Large intestine (tissue), 3 donors: ENCODE measurements at regions not wholly inside any gene's neighbourhood (a gene's known extent, or its start where the extent isn't known, plus 50 kb on each side); places are given as distances from the start of the nearest gene placed in this dataset.
"Not testable (repeated sequence)": the region's sequence is repeated elsewhere in the genome, so short reads cannot be mapped to it uniquely, and the experiment has no call there.

Experiments
- DNase-seq, 2 donors: peaks; one replicate each; pipeline versions ENCODE4 v3.0.0 to v3.0.0-alpha.2; 2013
- H3K27ac ChIP-seq: one replicate; pipeline ENCODE4 v1.5.1; 2013; ENCODE audit warnings: low read length
- H3K27me3 ChIP-seq: 2 replicates; pipeline ENCODE4 v1.6.1; 2013; ENCODE audit warnings: low read length; ENCODE audit not compliant: control insufficient read depth, insufficient read depth
- H3K36me3 ChIP-seq: 2 replicates; pipeline ENCODE4 v1.6.1; 2013; ENCODE audit warnings: low read length; ENCODE audit not compliant: control insufficient read depth, insufficient read depth
- H3K4me1 ChIP-seq: one replicate; pipeline ENCODE4 v1.6.1; 2013; ENCODE audit warnings: low read length; ENCODE audit not compliant: control insufficient read depth, insufficient read depth
- H3K4me3 ChIP-seq: one replicate; pipeline ENCODE4 v1.5.1; 2013; ENCODE audit warnings: low read length
- H3K9me3 ChIP-seq: one replicate; pipeline ENCODE4 v1.6.1; 2013; ENCODE audit warnings: mild to moderate bottlenecking, low read depth, low read length, moderate library complexity; ENCODE audit not compliant: control insufficient read depth
- WGBS: methylation state at CpG from one replicate; pipeline ENCODE4 v1.1.5; 2013; ENCODE audit warnings: low lambda C conversion rate; ENCODE audit not compliant: insufficient coverage; 5-methylcytosine and 5-hydroxymethylcytosine counted together

- not testable (repeated sequence) for H3K27me3 ChIP-seq, H3K36me3 ChIP-seq, DNase-seq, H3K4me3 ChIP-seq, H3K27ac ChIP-seq, H3K4me1 ChIP-seq, H3K9me3 ChIP-seq
- WGBS = no CpG with 5 or more reads among the region's 7 CpGs
These were observed 60.9 kb upstream of the PLGLB2 start for GRCh38 chr2:87686873-87687549.

DNA sequence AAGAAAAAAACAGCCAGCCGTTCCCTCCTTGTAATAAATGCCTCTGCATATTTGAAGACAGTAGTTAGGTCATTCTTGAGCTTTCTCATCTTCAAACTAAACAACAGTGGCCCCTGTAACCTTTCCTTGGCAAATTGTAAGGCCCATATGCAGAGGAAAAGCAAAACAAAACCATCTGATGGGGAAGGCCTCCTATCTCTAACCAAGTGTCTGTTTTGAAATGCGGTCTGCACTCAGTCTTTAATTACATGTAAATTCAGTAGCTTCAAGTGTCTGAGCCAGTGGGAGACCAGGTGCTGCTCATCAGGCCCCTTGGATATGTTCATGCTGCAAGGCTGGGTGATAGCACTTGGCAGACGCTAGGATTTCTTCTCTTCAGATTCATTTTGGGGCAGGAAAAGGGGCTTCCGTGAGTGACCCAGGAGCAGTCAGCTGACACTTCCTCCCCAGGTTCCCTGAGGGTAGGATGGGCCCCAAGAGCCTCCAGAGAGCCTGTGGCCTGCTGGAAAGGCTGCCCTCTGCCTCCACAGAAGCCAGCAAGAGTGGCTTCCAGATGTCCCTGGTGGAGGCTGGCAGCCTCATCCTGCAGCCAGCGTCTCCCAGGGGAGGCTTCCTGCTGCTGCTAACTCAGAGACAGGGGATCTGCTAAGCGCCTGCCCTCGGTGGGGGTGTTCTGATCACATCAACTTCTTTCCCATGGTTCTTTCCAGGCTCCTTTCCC lies 60.2 kb upstream of the PLGLB2 start:
- not testable (repeated sequence) for H3K9me3 ChIP-seq
- peak in 1 of 2 donors; percentile 3 for DNase-seq

DNA sequence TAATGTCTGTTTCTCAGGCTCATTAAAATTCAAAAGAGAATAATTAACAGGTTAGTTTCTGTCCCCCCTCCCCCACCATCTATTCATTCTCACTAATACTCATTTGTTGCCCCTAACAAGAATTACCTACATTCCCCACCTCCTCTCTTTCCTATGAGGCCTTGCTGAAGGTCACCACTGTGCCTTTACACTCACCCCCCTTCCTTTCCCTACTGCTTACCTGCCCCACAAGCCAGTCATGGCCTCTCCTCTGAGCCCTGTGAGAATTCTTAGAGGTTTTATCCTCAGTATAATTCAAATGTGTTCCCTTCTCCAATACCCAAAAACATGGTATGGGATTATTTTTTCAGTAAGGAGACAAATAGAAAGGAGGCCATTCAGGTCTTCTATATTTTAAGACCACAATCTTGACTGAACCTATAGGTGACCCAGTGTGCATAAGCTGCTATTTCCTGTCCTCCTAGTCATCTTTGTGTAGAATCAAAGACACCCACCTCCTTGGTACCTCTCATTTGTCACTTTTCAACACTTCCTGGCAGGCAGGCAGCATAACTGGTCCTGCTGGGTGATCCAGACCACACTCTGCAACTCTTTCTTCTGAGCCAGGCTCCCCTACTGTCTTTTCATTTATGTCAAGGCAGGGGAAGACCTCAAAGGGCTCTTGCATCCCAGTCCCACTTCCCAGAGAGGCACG lies 55.8 kb upstream of the PLGLB2 start:
- WGBS = no CpG with 5 or more reads among the region's 1 CpG
- H3K36me3 ChIP-seq, H3K27ac ChIP-seq, H3K9me3 ChIP-seq, H3K4me3 ChIP-seq, H3K27me3 ChIP-seq, DNase-seq, H3K4me1 ChIP-seq: not testable (repeated sequence)

More for the DNA sequence above, 60.2 kb upstream of the PLGLB2 start:
- H3K27me3 ChIP-seq, H3K4me3 ChIP-seq, H3K36me3 ChIP-seq, H3K4me1 ChIP-seq, H3K27ac ChIP-seq: not testable (repeated sequence)
- WGBS = no CpG with 5 or more reads among the region's 7 CpGs

GRCh38 chr2:87692914-87693313 lies 55.0 kb upstream of the PLGLB2 start:
- WGBS = no CpG with 5 or more reads among the region's 2 CpGs
- H3K27me3 ChIP-seq = not testable (repeated sequence)

GRCh38 chr2:87693882-87694281 lies 54.0 kb upstream of the PLGLB2 start:
- H3K36me3 ChIP-seq, DNase-seq, H3K4me1 ChIP-seq, H3K4me3 ChIP-seq, H3K27me3 ChIP-seq, H3K9me3 ChIP-seq, H3K27ac ChIP-seq: not testable (repeated sequence)
- WGBS = no CpG with 5 or more reads among the region's 1 CpG

More at GRCh38 chr2:87692914-87693313, 55.0 kb upstream of the PLGLB2 start:
- H3K36me3 ChIP-seq, H3K4me1 ChIP-seq, H3K27ac ChIP-seq, H3K9me3 ChIP-seq, DNase-seq, H3K4me3 ChIP-seq: not testable (repeated sequence)

DNA sequence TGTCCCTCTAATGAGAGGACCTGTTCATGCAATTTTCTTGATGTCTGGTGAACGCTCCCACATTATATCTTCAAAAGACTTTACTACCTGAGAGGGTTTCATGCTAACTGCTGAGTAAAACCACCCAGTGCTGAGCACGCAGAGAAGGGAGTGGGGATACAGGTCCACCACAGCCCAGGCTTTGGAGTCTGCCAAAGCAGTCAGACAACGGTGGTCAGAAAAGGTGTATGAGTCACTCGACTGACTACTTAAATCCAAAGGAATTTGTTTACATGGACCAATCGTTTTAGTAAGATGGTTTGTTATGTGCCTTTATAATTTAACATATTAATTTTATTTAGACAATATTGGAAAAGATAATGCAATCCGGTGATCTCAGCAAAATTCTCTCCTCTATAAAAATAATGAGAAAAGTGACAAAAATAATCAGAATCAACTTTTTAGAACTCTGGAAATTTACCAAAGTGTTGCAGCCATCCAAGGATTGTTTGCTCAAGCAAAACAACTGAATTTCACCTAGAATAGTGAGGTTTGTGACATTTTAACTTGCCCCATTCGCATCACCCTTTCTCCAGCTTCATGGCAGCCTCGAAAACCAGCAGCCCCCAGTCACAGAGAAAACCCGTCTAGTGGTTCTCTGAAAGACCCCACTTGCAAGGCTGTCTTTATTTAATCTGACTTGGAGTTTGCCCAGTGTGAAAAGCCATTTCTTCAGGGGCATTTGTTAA lies 52.1 kb upstream of the PLGLB2 start:
- not testable (repeated sequence) for H3K4me3 ChIP-seq, H3K27ac ChIP-seq, H3K36me3 ChIP-seq, DNase-seq, H3K4me1 ChIP-seq, H3K9me3 ChIP-seq, H3K27me3 ChIP-seq
- no CpG with 5 or more reads among the region's 9 CpGs for WGBS
